Upper lobe of left lung (tissue), 4 donors: ENCODE measurements at regions not wholly inside any gene's neighbourhood (a gene's known extent, or its start where the extent isn't known, plus 50 kb on each side); places are given as distances from the start of the nearest gene placed in this dataset.

Experiments
- CTCF ChIP-seq, 6 experiments: fragments of 450-650 bp in 4 of 6; fragments of 200-600 bp in 2 of 6; sonication (generic) in 2 of 6; IDR thresholded peaks; one replicate each; pipeline ENCODE4 v1.5.1; 2016 to 2019; ENCODE audit warnings: antibody characterized with exemption in 6 of 6
- POLR2AphosphoS5 ChIP-seq, 2 donors: sonication (generic); formaldehyde crosslinking; IDR thresholded peaks; one replicate each; pipeline ENCODE4 v1.5.1; 2017; ENCODE audit warnings: antibody characterized with exemption in 2 of 2

- TF ChIP-seq CTCF (IDR thresholded peaks at IDR 0.05) (no peak), POLR2AphosphoS5 (IDR thresholded peaks at IDR 0.05) (no peak)
Measured at GRCh38 chr4:16418814-16419213, 192.5 kb upstream of the TAPT1 start.
